ENCODE measurements at regions not wholly inside any gene's neighbourhood (a gene's known extent, or its start where the extent isn't known, plus 50 kb on each side); places are given as distances from the start of the nearest gene placed in this dataset.
A peak's percentile ranks its signal among the peaks of the same experiment; 100 is the strongest.

GRCh38 chr2:215727507-215728503, 285.5 kb downstream of the MREG start (continued):
- TF ChIP-seq PRDM15 (CRISPR knock-in tag; IDR thresholded peaks at IDR 0.05) = no peak
- no peak for TF ChIP-seq ZNF607 (CRISPR knock-in tag; IDR thresholded peaks at IDR 0.05; ENCODE audit: borderline replicate concordance)
- no peak for TF ChIP-seq ZBTB25 (CRISPR knock-in tag; IDR thresholded peaks at IDR 0.05)
- no peak for TF ChIP-seq HIC2 (CRISPR knock-in tag; IDR thresholded peaks at IDR 0.05; ENCODE audit: low read depth)
- no peak for TF ChIP-seq NR2F2 (IDR thresholded peaks at IDR 0.05; ENCODE audit: borderline replicate concordance, low read depth)
- no peak for TF ChIP-seq ZBTB26 (CRISPR knock-in tag; IDR thresholded peaks at IDR 0.05; ENCODE audit: borderline replicate concordance)
- TF ChIP-seq XBP1 (CRISPR knock-in tag; IDR thresholded peaks at IDR 0.05) = no peak
- no peak for TF ChIP-seq HOXA9 (CRISPR knock-in tag; IDR thresholded peaks at IDR 0.05; ENCODE audit: borderline replicate concordance)
- no peak for TF ChIP-seq ZNF513 (CRISPR knock-in tag; conservative IDR thresholded peaks at IDR 0.05)
- no peak for TF ChIP-seq MAFG (CRISPR knock-in tag; IDR thresholded peaks at IDR 0.05)
- TF ChIP-seq MXD3 (CRISPR knock-in tag; IDR thresholded peaks at IDR 0.05) = no peak
- no peak for TF ChIP-seq PHF20 (CRISPR knock-in tag; IDR thresholded peaks at IDR 0.05)
- TF ChIP-seq AHR (CRISPR knock-in tag; IDR thresholded peaks at IDR 0.05) = no peak
- peak; percentile 41; the same call in 1 of the 2 replicates for TF ChIP-seq MBD4 (IDR thresholded peaks at IDR 0.05; ENCODE audit: borderline replicate concordance, low read length)
- TF ChIP-seq ETV5 (CRISPR knock-in tag; IDR thresholded peaks at IDR 0.05; ENCODE audit: borderline replicate concordance) = no peak; the same call in 1 of the 2 replicates
- no peak for TF ChIP-seq KLF16 (CRISPR knock-in tag; IDR thresholded peaks at IDR 0.05)
- TF ChIP-seq ELK4 (CRISPR knock-in tag; IDR thresholded peaks at IDR 0.05; ENCODE audit: borderline replicate concordance) = no peak

All from HepG2 (cell line).